Activated T-helper 9 cell treated with anti-CD3 and anti-CD28 coated beads, Interleukin-2, amount 50 U/mL, for 16 hours (primary cell): ENCODE measurements at regions not wholly inside any gene's neighbourhood (a gene's known extent, or its start where the extent isn't known, plus 50 kb on each side); places are given as distances from the start of the nearest gene placed in this dataset.

Source experiments
- DNase-seq: peaks from one replicate; pipeline ENCODE4 v3.0.0-alpha.2; 2020; ENCODE audit warnings: low read depth

DNA sequence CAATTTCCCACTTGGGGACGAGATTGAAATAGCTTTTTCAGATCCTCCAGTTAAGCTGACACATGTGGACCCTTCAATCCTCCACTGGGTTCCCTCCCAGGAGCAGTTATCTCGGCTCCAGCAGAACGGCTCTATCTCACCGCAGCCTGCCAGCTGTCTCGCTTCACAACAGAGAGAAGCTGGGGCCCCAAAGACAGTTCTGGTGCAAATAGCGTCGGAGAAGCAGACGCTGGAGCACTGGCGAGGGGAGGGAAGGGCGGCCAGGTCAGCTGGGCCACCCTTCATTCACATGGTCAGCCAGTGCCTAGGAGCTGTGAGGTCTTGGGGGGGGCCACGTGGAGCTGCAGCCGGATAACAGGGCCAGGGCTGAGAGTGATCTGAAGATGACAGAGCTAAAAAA is 141.3 kb upstream of the SDK2 start:
- no peak for DNase-seq

DNA sequence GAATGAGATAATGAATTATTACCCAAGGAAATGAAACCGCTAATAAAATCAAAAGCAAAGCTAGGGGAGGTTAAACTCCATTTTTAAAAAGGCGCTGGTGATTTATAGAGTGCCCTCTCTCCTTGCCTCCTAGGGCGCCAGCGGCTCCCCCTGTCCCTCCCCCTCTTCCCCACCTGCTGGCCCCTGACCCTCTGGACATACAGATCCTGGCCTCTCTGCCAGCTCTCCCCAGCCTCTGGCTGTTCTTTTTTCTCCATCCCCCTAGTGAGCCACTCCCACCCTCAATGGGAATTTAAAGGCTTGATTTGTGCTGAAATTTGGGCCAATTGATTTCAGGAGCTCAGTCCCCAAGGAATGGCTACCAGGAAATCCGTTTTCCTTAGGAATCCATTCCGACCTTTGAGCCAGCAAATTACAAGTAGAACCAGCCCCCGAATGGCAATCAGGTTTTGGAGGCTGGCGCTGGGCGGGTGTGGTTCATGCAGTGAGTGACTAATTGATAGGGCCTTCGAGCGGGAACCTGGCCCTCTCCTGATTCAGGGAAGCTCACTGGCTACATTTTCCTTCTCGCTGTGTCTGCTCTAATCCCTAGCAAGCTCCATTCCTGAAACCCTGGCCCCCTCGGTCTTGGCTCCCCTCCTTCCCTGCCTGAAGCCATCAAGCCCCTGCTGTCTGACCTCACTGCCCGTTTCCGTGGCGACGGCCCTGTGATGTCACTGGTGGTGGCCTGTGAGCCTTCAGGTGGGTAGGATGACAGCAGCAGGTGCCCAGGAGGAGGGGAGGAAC is 141.9 kb upstream of the SDK2 start:
- no peak for DNase-seq

DNA sequence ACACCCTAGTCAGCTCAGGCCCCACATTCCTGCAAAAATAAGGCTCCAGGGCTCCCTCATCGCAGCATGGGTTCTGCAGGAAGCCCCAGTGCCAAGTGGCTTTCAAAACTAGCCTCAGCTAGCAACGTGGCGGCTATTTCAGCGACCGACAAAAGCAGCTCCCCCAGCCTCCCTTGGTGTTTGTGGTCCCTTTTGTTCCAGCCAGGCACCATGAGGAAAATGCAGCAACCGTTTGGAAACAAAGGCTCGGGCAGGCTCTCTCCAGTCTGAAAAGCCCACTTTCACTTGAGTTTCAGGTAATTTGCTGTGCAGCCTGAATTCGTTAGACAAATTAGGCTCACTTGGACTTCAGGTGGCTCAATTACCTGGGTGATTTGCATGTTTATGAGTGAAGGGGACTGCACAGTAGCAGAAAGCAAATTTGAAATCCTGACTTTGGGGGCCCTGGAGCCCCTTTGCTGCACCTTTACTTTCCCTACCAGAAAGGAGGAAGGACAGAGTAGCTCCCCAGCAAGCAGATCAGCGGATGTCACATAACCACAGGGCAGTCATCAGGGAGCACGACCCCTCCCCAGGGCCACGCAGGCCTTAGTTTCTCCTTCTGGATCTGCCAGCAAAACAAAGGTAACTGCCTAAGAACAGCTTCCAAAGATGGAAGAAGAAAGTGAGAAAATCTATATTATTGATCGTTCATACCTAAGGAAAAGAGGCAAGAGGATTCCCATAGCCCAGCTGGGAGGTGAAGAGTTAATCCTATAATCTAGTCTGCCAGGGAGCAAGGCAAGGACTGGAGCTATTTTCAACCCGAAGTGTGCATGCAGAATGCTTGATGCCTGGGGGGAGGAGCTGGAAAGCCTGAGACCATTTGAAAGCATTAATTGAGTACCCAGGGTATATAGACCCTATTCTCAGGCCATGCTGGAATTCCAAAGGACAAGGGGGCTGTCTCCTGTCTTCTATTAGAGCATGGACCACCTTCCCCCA is 143.1 kb upstream of the SDK2 start:
- DNase-seq, result no peak

DNA sequence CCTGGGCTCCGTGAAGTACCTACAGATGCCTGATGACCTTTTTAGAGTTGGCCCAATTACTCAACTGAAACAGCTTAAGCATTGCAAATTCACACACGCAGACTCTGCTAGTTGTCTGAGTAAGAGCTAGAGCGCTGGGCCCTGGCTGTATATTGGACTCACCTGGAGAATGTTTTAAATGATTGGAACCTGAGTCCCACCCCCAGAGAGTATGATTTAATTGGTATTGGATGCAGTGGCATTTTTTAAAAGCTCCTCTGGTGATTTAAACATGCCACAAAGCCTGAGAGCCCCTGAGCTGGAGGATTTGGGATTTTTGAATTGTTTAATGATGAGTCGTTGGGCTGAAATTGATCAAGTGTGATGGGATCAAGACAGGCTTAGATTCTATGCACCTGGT is 143.9 kb upstream of the SDK2 start:
- DNase-seq, result no peak

DNA sequence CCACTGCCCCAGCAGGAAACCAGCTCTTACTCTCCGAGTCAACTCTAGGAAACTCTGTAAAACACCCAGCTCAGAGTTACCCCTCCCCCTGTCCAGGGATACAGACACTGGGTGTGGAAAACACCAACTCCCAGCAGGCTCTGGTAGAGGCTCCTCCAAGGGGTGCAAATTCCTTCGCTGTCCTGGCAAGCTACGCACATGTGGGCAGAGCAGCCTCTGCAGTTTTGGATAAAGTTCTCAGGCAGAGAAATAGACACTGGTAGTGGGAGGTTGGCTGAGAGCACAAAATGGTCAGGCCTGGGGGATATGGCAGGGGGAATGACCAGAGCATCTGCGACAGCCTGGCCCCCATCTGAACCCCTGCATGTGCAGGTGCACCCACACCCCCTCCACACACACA is 146.9 kb upstream of the SDK2 start:
- DNase-seq, result no peak

DNA sequence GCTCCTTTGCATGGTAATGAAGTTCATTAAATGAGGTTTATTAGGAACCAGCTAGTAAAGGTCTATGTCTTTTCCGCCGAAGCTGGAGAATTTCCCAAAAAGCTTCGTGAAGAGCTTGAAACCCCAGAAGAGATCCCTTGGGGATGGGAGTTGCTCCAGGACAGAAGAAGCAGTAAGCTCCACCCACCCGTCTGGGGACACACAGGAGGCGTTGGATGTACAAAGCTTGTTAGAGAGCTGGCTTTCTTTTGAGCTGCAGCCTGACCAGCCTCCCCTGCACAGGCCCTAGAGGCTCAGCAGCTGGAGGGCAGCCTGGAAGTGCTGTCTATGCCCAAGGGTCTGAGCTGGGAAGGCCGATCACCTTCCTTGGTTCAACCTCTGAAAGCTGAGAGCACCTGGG is 147.4 kb upstream of the SDK2 start:
- no peak for DNase-seq

DNA sequence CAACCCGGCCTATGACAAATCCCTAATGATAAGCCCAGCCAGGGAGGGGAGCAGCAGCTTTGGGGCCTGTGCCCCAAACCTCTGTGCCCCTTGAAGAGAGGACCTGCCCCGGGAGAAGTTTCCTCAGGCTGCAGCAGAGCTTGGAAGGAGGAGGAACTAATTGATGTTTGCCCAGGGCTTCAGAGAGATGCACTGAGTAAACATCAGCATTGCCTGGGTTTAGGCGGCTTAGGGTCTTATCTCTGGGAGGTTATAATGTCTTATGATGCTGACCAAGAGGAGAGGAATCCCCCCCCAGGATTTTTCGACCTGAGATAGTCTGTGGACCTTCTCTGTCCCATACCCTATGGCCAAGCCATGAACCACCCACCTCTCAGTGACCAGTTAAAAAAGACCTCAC is 148.7 kb upstream of the SDK2 start:
- DNase-seq, result no peak

DNA sequence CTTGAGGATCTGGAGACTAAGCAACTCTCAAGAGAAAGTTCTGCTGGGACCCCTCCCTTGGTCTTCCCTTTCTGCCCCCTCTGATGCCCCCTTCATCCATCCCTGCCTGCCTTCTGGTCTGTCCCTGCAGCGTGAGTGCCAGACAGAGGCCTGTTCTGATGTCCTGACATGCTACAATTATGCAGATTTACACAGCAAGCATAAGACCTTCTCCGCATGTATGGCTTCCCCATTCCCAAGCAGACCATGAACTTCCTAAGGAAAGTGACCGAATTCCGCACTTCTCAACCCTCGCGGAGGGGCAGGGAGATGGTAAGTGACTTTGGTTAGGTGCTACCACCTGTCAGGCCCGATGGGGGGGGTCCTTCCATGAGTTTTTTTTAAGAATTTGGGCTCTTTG is 150.1 kb upstream of the SDK2 start:
- no peak for DNase-seq

DNA sequence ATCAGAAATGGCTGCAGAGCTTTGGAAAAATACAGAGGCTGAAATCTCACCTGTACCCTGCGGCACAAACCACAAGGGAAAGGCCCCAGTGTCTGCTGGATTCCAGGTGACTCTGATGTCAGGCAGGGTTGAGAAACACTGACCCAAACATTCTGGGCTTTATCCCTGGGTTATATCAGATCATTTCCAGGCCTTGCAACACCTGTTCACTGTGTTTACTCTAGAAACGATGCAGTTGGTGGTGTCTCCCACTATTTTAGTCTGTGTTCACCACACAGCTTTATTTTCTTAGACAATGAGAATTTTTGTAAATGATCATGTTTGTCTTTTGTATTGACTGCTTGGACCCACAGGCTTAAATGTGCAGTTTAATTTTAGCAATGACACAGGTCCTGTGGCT is 151.5 kb upstream of the SDK2 start:
- DNase-seq, result no peak

DNA sequence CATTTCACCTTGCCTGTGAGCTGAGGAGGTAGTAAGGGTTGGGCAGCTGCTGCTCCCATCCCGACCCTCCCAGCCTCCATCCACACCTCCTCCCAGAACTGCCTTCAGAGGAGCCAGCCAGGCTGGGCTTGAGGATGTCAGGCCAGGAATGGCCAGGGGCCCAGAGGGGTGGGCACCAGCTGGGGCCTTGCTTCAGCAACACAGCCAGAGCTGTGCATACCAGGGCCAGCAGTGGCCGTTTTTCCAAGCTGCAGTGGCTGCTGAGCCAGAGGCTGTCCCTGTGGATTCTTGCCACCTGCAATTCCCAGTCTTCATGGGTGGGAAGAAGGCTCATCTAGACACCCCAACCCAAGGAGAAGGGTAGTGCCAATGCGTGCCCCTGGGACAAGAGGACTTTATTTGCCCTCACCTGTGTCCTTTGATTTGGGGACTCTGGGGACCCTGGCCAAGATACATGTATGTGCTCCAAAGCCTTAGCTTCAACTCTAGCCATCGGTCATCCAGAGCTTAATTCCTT is 153.4 kb upstream of the SDK2 start:
- DNase-seq, result no peak

DNA sequence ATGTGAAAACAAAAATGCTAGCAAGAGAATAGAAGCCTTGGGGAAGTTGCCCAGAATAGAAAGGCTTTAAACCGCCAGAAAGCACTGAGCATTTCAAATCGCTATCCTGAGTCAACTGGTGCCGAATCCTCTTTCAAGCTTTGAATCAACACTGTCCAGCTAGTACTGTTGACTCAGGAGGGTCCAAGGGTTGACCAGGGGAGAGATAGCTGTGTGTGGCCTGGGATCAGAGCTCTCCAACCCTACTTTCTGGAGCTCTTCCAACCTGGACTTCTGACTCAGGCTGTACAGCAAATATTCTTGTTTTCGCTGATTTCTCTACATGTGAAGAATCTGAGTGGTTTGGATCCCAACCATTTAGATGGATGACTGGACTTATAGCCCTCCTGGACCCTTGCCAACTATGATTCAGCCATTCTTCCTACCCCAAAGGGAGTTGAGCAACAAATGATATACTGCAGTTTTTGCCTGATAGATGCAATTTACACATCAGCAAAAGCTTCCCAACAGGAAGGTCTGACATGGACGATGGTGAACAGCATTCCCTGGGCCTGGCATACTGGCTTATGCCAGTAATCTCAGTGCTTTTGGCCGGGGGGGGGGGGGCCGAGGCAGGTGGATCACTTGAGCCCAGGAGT is 154.0 kb upstream of the SDK2 start:
- DNase-seq, result no peak

DNA sequence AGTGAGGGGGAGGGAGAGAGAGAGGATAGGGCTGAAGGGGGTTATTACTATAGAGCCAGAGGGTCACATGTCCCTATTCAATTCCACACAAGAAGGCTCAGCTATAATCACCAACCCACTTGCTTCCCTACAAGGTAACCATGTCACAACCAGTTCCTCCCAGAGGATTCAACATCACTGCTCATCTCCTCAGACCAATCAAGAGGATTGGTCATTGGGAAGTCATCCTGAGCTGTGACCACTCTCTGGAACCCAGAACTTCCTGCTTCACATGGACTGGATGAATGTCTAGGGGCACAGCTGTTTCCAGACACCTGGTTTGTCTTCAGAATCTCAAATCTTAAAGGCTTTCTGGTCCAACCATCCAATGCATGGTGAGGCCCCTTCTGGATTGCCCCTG is 154.9 kb upstream of the SDK2 start:
- DNase-seq, result no peak

DNA sequence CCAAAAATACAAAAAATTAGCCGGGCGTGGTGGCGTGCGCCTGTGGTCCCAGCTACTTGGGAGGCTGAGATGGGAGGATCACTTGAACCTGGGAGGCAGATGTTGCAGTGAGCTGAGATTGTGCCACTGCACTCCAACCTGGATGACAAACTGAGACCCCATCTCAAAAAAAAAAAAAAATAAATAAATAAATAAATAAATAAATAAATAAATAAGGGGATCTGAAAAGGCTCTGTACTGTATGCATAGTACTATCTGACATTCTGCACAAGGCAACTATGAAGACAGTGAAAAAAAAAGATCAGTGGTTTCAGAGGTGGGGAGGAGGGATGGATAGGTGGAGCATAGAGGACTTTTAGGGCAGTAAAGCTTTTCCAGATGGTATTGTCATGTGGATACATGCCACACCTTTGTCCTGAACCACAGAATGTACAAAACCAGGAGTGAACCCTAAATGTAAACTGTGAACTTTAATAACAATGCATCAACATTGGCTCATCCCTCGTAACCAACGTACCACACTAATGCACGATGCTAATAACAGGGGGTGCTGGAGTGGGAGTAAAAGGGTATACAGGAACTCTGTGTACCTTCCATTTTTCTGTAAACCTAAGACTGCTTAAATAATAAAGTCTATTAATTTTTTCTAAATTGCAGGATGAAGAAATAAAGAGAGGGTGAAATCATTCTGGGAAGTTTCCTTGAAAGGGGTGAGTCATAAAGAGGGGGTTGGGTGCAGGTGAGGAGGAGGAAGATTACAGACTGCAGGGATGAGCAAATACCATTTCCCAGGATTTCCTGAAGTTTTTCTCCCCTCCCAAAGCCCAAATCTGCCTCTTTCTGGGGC is 155.8 kb upstream of the SDK2 start:
- no peak for DNase-seq

DNA sequence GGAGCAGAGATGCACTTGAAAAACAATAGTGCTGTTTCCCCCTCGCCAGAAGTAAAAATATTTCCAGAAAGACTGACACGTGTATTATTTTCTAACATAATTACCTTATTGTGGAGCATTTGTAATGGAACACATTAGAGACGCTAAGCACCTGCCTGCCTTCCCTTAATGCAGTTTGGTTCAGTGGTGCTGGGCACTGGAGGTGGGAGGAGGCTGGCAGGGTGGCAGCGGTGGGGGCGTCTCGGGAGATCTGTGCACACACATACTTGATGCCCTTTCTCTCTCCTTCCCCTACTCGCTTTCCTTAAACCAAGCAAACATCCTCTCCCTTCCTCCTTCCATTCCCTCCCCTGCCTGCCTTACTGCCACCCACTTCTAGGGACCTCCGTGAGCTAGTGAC is 156.6 kb upstream of the SDK2 start:
- no peak for DNase-seq

DNA sequence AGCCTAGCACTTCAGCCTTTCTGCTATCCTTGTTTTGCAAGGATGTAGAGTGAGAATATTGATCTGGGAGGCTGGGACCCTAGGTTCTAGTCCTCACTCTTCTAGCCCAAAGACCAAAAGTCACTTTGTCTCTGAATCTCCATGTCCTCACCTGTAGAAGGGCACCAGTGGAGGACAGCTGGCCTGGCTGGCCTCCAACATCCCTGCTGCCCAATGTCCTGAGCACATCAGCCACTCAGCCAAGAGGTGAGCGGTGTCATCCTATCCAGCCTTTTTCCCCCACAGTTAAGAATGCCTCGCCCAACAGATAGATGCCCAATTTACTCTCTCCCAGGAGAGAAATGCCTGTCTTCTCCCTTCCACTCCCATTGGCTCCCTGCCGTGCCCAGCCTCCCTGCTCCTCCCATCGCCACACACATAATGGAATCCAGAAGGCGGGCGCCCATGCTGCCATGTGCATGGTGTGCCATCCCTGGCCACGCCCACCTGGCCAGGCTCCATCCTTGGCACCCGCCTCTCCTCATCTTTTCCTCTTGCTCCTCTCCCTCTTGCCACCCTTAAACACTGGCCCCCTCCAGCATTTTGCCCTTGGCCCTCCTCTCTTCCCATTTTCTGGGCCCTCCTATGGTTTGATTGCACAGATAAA is 157.3 kb upstream of the SDK2 start:
- no peak for DNase-seq

DNA sequence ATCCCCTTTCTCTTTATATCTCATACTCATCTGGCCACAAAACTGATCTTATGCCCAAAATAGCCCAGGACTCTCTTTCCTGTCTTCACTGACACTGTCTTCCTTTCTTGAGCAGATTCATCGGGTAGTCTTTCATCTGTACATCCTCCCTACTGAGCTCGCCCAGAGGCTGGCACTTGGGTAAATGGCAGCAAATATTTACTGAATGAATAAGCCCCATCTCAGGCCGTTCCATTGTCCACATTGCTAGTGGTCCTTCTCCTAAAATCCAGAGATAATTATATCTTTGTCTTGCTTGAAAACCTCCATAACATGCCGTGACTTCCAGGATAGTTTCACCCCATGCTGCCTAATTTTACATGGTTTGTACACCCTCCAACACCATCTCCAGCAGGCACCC is 158.1 kb upstream of the SDK2 start:
- no peak for DNase-seq

DNA sequence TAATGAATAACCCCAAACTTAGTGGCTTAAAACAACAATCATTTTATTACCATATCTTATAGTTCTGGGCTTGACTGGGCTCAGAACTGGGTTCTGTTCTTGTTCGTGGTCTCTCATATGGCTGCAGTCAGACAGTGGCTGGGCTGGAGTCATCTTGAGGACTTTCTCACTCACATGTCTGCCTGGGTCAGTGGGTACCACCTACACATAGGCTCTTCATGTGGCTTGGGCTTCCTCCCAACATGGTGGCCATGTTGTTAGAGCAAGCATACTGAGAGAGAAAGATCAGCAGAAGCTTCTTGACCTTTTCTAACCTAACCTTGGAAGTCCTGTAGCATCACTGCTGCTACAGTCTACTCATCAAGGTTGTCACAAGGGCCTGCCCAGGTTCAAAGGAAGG is 158.6 kb upstream of the SDK2 start:
- DNase-seq, result no peak

DNA sequence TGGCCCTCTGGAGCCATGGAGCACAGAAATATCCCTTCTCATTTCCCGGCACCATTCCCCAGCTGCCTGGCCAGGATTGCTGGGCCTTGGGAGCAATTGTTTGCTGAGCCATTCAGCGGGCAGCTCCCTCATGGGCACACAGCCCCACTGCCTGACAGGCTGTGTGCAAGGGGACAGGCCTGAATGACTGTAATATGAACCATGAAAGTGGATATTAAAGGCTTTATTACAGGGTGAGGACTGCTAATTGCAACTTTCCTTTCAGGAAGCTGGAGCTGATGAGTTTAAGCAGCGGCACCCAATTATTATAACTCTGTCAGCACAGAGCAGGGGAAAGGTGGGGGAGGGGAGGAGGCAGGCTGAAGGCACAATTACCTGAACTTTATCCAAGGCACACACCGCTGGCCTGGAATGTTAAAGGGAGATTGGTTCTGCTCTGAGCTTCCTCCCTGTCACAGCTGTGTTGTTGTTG is 159.8 kb upstream of the SDK2 start:
- DNase-seq, result no peak

DNA sequence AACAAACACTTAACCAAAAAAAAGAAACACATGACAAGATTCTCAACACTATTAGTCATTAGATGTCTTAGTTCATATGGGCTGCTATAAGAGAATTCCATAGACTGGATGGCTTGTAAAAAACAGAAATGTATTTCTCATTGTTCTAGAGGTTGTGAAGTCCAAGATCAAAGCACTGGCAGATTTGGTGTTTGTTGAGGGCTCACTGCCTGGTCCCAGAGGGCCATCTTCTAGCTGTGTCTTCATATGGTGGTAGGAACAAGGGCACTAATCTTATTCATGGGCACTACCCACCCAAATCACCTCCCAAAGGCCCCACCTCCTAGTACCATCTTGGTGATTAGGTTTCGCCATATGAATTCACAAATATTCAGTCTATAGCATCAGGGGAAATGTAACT is 162.5 kb upstream of the SDK2 start:
- no peak for DNase-seq

DNA sequence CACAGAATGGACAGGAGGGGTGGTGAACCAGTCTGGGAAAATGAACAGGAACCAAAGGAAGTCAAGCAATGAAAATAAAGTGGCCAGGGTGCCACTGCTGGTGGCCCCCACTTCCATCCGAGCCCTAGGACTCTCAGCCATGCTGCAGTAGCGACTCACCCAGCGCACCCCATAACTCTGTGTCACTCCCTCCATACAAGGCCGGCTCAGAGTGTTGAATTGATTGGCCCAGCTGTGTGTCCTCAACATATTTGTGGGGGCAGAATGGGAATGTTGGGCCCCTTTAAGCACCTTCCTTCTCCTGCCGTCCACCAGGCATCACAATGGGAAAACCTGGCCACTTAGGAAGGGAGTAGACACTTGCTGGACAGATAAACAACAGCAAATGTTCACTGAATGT is 169.0 kb upstream of the SDK2 start:
- no peak for DNase-seq

DNA sequence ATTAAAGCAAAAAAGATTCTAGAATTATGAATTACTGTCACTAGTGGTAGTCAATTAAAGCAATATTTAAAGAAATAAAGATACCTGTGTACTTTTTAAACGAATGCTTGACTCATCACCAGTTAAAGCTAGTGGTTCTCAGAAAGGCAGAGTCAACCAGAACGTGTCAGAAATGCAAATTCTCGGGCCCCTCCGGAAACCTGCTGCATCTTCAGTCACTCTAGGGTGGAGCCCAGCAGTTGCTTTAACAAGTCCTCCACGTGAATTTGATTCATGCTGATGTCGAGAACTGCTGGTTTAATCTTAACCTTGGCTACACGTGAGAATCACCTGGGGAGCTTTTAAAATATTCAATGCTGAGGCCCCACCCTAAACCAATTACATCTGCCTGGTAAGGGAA is 169.8 kb upstream of the SDK2 start:
- DNase-seq, result no peak
